Nephron (organoid): ENCODE measurements at regions not wholly inside any gene's neighbourhood (a gene's known extent, or its start where the extent isn't known, plus 50 kb on each side); places are given as distances from the start of the nearest gene placed in this dataset.

Source experiments
- H3K27ac Mint-ChIP-seq, 3 experiments: 2 replicates each; pipeline ENCODE4 v1.8.0; 2020; ENCODE audit warnings: mixed read lengths in 3 of 3, mild to moderate bottlenecking in 2 of 3, moderate library complexity in 1 of 3
- H3K27me3 Mint-ChIP-seq: 2 replicates; pipeline ENCODE4 v1.8.0; 2021; ENCODE audit warnings: low read depth, mild to moderate bottlenecking, moderate library complexity, mixed read lengths
- H3K36me3 Mint-ChIP-seq: 2 replicates; pipeline ENCODE4 v1.8.0; 2020; ENCODE audit warnings: low read depth, mixed read lengths
- H3K4me1 Mint-ChIP-seq: 2 replicates; pipeline ENCODE4 v1.8.0; 2020; ENCODE audit warnings: mixed read lengths
- H3K4me3 Mint-ChIP-seq, 3 experiments: 2 replicates each; pipeline ENCODE4 v1.8.0; 2020; ENCODE audit warnings: mild to moderate bottlenecking in 3 of 3, mixed read lengths in 3 of 3, moderate library complexity in 2 of 3
- H3K9me3 Mint-ChIP-seq: 2 replicates; pipeline ENCODE4 v1.8.0; 2020; ENCODE audit warnings: mixed read lengths
- CTCF ChIP-seq, 3 experiments: fragments of 200-600 bp; sonication (generic); IDR thresholded peaks; one replicate each; pipeline ENCODE4 v1.5.0; 2021; ENCODE audit warnings: antibody characterized with exemption in 3 of 3; ENCODE audit not compliant: unreplicated experiment in 3 of 3

DNA sequence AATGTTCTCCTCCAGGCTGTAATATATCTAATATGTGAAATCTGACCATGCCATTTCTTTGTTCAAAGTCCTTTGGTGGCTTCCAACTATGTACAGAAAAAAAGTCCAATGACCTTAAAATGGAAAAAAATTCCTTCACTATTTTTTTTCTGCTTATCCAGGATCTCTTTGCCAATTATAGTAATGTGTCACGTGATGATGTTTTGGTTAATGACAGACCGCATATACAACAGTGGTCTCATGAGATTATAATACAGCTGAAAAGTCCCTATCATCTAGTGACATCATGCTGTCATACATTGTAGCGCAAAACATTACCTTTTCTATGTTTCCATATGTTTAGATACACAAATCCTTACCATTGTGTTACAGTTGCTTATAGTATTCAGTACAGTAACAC is 477.6 kb downstream of the TMEM232 start:
- TF ChIP-seq CTCF (IDR thresholded peaks at IDR 0.05; ENCODE audit: unreplicated experiment in 3 of 3): no peak
- no peak overlapping the region for H3K4me3 Mint-ChIP-seq
- no peaks in the 10 kb centered on the region for H3K36me3 Mint-ChIP-seq
- H3K27me3 Mint-ChIP-seq: no peaks in the 10 kb centered on the region
- H3K4me1 Mint-ChIP-seq: no peaks in the 10 kb centered on the region
- peaks cover 2% of the 10 kb centered on the region for H3K9me3 Mint-ChIP-seq
- H3K27ac Mint-ChIP-seq: no peak overlapping the region

DNA sequence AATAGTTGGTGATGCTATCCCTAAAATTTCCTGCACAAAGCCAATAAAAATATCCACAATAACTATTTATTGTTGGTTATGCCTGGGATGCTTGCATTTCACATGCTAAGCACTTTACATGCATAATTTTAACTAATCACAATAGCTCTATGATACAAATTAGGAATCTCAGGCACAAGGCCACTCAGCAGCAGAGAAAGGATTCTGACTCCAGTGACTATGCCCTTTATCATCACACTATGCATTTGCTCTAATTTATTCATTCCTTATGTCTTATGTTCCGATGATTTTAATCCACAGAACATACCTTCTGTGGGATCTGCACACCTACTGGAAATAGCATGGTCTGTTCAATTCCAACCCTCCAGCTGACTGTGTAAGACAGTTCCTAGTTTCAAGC is 476.1 kb downstream of the TMEM232 start:
- Mint-ChIP-seq H3K4me3 (no peak overlapping the region), H3K9me3 (peaks cover 2% of the 10 kb centered on the region), H3K4me1 (no peaks in the 10 kb centered on the region), H3K27ac (no peak overlapping the region), H3K36me3 (no peaks in the 10 kb centered on the region), H3K27me3 (no peaks in the 10 kb centered on the region)
- no peak for TF ChIP-seq CTCF (IDR thresholded peaks at IDR 0.05; ENCODE audit: unreplicated experiment in 3 of 3)

GRCh38 chr5:110250755-110251154 is 475.7 kb downstream of the TMEM232 start:
- no peak overlapping the region for H3K27ac Mint-ChIP-seq
- no peaks in the 10 kb centered on the region for H3K36me3 Mint-ChIP-seq
- no peaks in the 10 kb centered on the region for H3K4me1 Mint-ChIP-seq
- no peaks in the 10 kb centered on the region for H3K27me3 Mint-ChIP-seq
- H3K4me3 Mint-ChIP-seq: no peak overlapping the region
- peaks cover 2% of the 10 kb centered on the region for H3K9me3 Mint-ChIP-seq
- no peak for TF ChIP-seq CTCF (IDR thresholded peaks at IDR 0.05; ENCODE audit: unreplicated experiment in 3 of 3)

- Mint-ChIP-seq H3K36me3 (no peaks in the 10 kb centered on the region), H3K4me3 (no peak overlapping the region), H3K4me1 (no peaks in the 10 kb centered on the region), H3K9me3 (peaks cover 2% of the 10 kb centered on the region), H3K27ac (no peak overlapping the region), H3K27me3 (no peaks in the 10 kb centered on the region)
- no peak for TF ChIP-seq CTCF (IDR thresholded peaks at IDR 0.05; ENCODE audit: unreplicated experiment in 3 of 3)
Observed at GRCh38 chr5:110251366-110251765, 475.1 kb downstream of the TMEM232 start.

GRCh38 chr5:110255194-110255593 is 471.3 kb downstream of the TMEM232 start:
- Mint-ChIP-seq H3K27ac (no peak overlapping the region), H3K4me1 (peaks cover 9% of the 10 kb centered on the region), H3K4me3 (no peak overlapping the region), H3K9me3 (peaks cover 2% of the 10 kb centered on the region), H3K36me3 (no peaks in the 10 kb centered on the region), H3K27me3 (no peaks in the 10 kb centered on the region)
- no peak for TF ChIP-seq CTCF (IDR thresholded peaks at IDR 0.05; ENCODE audit: unreplicated experiment in 3 of 3)

DNA sequence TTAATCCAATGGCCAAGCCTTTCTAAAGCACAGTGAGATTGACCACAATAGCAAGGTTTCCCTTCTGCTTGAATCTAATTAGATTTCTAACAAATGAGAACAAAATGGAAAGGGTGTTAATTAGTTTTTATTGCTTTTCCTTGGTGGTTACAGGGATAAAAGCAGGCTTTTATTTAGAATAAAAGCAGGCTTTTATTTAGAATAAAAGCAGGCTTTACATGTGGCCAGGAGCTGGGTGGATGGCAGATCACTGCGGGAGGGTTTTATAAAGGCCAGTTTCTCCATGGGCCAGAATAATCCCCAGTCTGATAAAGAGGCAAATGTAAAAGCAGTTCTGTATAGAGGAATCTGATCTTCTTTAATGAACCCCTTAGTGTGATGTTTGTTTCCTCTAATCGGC is 470.2 kb downstream of the TMEM232 start:
- peaks cover 2% of the 10 kb centered on the region for H3K9me3 Mint-ChIP-seq
- H3K27me3 Mint-ChIP-seq: no peaks in the 10 kb centered on the region
- TF ChIP-seq CTCF (IDR thresholded peaks at IDR 0.05; ENCODE audit: unreplicated experiment in 3 of 3): no peak
- no peak overlapping the region for H3K27ac Mint-ChIP-seq
- peaks cover 15% of the 10 kb centered on the region for H3K4me1 Mint-ChIP-seq
- H3K4me3 Mint-ChIP-seq: no peak overlapping the region
- no peaks in the 10 kb centered on the region for H3K36me3 Mint-ChIP-seq
